Stimulated activated naive CD4-positive, alpha-beta T cell treated with Interleukin-2 at 50 U/mL for 16 hours (primary cell): ENCODE measurements at regions not wholly inside any gene's neighbourhood (a gene's known extent, or its start where the extent isn't known, plus 50 kb on each side); places are given as distances from the start of the nearest gene placed in this dataset.

Experiments
- DNase-seq: peaks from one replicate; lab custom pipeline; 2025; lab: John Stamatoyannopoulos, UW

DNA sequence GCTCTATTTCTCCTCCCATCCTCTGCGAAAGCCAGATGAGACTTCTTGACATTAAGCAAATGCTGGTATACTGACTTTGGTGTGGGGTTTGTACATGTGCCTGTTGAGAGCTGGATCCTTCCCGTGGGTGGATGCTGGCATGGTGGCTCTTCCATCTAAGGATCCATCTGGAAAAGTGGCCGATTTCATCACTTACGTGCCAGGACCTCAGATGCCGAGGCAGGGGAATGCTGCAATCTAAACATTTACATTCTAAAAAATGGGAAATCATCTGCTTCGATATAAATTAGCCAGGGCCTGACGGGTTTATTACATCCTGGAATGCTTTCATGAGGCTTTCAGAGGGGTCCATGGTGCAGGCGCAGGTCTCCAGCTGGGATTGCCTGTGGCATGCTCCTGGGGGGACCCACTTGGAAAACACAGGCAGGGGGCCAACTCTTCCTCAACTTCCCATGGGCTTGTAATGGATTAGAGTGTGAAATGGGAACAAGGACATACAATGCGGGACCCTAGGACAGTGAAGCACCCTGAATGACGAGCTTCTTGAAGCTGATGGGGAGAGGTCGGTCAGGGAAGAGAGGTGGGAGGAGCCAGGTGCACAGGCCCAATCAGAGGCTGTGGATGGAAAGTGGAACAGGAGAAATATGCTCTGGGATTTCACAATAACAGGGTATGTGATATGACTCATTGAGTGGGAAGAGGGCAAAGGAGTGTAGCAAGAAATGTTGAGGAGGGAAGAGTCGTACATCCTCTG lies 105.5 kb upstream of the PITX1 start:
- no peak for DNase-seq

DNA sequence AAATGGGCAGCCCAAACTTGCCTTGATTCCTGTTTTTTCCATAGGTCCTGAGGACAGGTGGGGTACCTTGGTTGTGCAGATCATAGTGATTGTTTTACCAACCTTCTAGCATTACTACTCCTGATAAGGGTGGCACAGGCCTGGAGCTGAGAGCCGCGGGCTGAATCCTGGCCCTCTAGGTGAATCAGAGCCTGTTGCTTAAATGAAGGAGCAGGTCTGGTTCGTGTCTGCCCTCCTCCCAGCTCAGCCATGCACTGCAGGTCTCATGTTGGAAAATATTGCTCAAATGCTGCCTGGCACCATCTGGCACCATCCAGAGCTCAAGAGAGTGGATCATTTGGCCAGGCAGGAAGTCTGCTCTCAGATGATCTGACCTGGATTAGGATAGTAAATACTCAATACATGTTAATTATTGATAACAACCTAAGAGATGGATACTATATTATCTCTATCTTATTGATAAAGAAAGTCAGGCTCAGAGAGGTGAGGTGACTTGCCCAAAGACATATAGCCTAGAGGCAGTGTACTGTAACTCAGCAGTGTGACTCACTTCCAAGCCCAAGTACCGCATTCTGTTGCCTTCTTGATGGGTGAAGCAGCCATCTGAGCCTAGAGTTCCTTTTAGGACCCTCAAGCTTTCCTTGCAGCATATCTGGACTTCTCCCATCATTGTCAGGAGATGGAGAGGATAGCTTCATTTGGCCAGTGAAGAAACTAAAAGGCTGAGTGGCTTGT lies 104.3 kb upstream of the PITX1 start:
- DNase-seq = no peak

DNA sequence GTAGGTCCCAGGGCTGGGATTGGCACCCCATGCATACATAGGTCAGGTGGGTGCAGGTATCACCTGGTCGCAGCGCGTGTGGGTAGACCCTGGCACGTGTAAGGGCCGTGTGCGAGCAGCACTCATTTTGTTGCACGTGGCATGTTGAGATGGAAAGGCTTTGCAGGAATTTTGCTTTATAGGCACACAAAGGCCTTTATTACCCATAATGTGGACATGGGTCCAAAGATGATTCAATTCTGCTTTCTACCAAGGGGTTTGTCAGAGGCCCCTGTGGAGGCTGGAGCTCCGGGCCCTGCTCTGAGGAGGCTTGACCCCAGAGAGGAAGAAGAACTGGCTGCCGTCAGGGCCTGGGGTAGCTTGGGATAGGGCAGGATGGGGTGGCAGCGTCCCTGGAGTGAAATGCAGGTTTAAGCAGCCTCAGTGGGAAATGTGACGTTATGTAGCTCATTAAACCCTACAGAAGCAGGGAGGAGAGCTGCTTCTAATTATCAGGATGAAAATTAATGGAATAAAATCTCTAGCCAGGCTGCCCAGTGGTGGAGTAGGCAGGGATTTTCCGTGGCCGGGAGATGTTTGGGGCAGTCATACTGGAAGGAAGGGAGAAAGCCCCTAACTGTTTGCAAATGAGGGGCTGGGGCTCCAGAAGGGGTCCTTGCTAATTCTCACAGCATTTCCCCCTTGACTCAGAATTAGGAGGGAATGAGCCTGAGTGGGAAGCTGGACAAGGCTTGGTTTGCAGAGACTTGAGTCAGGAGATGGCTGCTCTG lies 103.3 kb upstream of the PITX1 start:
- DNase-seq = no peak

DNA sequence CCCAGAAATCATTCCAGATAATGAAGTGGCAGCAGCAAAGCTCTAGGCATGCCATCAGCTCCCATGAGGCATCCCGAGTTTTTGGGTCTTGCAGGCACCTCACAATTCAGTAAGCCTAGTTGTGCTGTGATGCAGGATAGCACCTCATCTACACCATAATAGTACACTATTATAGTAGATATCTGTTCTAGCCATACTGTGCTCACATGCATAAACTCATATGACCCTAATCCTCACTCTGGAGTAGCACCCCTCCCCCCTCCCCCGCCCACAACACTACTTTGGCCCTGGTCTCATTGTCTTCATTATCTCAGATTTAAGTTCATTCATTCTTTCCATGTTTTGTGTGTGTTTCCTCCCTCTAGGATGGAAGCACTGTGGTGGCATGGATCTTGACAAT lies 102.5 kb upstream of the PITX1 start:
- DNase-seq = no peak

DNA sequence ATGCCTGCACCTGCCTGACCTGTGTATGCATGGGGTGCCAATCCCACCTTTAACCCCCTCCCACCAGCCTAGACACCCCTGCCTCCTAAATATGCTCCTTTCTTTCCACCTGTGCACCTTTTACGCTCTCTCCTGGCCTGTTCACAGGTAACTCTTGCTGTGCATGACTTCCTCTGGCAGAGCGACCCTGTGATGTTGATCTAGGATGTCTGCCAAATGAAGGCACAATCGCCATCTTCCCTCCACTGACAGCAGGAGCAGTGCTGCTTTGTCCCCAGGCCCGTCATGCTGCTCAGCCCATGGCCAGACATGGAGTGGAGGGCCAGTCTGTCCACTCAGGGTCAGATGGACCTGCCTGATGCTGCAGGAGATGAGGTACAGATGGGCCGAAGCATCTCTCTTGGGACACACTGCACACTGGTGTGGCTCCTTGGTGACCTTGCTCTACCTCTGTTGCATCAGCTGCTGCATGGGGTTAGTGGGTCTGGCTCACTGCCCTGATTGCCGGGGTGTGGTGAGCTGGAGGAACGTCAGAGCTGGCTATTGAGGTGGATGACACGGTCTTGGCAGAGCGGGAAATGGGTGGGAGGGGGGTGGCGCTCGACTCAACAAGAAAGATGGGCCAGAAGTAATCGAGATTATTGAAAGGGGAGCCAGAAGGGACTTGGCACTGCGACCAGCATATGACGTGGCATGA lies 101.7 kb upstream of the PITX1 start:
- DNase-seq = no peak

DNA sequence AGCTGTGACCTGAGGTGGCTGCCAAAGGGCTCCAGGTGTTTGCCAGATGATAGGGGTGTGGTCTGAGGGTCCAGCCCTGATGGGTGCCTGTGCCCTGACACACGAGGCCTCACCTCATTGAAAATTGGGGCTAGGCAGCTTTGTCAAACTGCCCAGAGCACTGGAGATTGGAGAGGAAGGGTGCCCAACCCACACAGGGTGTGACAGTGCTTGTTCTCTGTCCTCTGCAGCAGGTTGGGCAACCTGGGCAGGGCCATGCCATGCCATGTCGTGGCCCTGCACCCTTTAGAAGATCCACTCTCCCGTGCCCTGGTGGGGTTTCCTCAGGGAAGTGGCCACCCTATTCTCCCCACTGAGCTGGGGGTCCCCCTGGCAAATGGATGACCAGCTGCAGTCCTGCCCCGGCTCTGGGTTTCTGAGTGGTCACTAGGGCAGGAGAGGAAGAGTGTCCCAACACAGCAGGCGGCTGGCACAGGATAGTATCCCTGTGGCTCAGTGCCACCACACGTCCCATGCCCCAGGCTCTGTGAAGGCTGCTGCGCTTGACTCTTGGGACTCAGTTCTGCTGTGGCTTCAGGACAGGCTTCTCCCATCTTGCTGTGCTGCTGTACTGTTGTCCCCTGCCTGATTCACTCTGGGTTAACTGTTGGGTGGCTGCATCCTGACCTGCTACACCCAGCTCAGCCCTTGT lies 100.8 kb upstream of the PITX1 start:
- no peak for DNase-seq

DNA sequence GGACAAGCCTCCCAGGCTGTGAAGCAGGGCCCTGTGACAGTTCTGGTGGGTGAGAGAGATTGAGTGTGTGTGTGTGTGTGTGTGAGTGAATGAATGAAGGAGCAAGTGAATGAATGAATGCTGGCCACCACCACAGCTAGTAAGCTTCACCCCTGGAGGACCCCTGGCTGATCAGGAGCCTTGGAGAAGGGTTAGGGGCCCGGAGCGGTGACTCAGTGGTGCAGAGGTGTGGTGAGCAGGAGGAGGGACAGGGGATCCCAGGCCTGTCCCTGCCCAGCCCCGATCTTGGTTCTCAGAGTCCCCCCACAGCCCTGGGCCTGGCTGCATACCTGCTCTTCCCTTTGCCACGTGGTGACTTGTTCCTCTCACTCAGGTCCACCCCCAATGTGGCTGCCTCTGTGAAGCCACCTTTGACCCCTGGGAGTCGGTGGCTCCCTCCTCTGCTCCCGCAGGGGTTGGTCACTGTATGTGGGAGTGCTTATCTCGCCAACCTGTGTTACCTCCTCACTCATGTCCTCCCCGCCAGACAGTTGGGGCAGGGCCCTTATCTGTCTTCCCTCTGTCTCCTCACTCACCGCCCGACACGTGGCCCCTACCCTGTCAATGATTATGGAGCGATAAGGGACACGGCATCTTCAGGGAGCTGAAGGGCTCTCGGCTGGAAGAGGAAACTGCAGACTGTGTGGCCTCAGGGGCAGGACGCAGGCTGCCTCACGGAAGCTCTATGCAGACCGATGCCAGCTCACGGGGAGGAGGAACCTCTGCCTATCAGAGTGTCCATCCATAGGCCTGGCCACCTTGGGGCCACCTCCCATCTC lies 99.9 kb upstream of the PITX1 start:
- DNase-seq = no peak

DNA sequence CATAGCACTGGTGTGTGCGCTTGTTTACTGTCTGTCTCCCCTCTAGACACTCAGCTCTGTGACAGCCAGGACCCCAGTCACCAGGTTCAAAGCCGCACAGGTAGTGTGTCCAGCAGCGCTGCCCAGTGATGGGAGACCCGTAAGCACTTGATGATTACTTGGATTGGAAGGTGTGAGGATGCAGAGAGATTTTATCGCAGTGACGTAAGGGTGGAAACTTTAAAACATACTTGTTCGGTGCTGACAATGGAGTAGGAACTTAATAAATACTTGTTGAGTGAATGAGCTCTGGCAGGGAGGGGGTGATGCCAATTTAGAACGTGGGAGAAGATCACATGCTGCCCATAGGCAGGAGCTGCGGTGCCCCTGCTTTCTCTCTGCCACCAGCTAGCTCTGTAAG lies 99.2 kb upstream of the PITX1 start:
- no peak for DNase-seq

DNA sequence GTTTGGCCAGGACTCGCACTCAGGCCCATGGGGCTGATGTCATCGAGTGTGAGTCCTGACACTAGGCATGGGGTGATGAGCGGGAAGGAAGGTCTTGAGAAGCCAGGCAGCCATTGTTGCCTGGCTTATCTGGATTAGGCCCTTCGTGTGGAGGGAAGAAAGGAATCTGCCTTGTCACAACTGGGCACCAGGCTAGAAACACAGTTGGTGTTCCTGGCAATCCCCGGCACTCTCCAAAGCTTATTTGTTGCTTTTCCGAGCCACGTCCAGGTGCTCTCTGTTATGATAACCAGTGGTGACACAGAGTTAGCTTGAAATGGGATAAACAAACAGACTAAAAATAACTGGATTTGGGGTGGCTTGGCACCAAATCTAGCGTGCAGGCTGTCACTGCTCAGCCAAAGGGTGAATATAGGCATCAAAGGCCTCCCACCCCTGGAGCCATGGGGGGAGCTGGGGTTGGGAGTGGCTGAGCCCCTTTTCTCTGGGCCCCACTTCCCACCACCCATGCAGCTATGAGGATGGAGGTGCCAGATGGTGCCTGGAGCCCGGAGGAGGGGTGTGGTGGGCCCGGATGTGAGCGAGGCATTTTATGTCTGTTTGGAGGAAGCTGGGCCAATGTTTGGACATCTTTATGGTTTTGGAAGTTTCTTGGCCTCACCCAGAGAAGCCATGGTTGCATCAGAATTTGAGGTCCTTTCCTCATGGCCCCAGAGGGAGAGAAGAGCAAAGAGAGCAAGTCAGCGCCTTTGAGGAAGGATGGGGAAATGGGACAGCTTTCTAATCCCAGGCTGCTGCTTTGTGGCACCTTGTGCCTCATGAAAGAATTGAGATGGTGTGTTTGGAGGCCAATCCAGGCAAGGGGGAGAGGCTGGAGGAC lies 98.0 kb upstream of the PITX1 start:
- DNase-seq = no peak

DNA sequence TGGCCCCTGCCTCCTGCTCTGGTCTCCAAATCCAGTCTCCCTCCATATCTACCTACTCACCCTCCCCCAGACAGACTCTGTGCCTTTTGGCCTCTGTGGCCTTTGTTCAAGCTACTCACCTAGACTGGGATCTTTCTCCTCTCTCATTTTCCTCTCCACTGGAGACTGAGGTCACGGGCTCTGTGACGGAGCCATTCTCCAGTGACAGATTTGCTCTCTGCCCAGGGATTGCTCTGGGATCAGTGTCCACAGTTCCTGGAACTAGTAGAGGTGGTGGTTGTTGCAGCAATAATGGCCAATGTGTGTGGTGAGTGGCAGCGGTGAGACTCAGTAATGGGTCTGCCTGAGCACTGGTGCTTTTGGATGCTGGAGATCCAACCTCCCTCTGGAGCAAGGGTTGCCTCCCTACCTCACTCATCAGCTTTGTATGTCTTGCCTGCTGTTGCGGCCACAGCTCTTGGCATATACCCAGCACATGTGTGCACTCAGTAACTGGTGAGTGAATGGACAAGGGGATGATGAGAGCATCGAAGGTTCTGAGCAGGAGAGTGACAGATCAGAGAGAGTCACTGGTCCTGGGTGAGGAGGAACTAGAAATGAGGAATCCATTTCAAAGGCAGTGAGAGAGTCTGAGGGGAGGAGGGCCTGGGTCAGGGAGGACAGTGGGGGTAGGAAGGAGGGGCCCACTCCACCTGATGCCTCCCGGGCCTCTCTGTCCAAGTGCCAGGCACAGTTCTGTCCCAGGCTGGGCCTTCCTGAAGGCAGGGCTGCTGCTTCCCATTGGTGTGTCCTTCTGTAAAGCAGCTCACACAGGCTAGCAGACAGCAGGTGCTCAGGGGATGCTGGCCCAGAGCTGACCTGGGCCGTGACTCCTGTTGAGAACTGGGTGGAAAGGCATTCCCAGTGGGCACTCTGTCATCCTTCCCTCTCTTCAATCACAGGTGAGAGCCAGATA lies 96.5 kb upstream of the PITX1 start:
- DNase-seq = no peak

DNA sequence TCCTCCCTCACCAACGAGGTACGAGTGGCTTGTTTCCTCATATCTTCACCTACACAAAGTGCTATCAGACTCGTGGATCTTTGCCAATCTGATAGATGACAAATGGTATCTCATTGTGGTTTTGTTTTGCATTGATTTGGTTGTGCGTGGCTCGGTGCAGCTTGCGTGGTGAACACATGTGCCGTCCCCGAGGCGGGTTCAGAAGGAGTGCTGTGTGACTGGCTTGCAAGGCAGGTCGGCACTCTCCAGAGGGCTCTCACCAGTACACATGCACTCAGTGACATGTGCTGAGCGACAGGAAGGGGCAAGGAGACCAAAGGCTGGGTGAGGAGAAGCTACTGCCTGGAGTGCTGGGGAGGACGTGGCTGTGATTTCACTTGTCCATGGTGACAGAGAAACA lies 95.3 kb upstream of the PITX1 start:
- no peak for DNase-seq

DNA sequence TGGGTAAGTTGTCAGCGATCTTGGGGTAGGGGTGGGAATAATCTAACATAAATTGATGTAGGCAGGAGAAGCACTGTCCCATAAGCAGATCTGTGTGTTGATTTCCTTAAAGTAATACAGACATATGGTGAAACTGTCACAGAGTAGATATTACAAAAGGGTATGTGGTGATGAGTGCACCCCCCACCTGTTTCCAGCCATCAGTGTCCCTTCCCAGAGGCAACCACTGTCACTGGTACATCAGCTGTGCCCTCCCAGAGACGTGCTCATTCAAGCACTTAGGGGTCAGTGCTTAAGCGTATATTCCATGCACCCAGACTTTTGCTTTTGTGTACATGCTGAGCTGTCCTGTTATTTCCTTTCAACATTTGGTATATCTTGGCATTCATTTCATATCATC lies 94.3 kb upstream of the PITX1 start:
- no peak for DNase-seq

DNA sequence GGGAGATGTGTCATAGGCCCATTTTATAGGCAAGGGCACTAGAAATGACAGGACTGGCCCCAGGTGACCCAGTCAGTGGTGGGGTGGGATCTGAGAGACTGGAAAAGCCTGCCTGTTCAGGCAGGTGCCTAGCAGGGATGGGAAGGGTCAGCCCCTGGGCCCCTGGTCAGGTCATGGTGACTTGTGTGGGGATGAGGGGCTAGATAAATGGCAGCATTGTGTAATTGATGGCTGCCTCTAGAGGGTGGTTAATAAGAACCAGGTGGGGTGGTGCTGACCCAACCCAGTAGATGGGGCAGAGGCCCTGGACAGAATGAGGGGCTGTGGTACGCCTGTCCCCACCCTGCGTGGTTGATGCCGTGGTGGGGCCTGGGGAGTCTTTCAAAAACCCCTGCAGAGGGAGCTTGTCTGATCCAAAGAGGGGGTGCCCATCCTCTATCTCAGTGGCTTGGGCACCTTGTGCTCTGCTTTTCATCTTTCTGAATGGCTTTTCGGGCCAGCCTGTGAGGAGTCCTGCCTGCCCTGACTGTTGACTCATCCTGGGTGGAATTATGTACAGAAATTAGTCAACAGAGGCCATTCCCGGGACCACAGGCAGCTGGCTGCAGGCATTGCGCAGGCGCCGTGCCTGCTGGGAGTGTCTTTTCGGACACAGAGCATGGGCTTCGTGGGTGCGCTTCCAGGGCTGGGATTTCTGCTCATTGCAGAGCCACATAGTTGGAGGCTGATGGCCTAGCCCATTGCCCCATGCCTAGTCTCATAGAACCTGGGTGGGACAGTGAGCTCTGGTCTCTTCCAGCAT lies 93.6 kb upstream of the PITX1 start:
- DNase-seq = no peak

DNA sequence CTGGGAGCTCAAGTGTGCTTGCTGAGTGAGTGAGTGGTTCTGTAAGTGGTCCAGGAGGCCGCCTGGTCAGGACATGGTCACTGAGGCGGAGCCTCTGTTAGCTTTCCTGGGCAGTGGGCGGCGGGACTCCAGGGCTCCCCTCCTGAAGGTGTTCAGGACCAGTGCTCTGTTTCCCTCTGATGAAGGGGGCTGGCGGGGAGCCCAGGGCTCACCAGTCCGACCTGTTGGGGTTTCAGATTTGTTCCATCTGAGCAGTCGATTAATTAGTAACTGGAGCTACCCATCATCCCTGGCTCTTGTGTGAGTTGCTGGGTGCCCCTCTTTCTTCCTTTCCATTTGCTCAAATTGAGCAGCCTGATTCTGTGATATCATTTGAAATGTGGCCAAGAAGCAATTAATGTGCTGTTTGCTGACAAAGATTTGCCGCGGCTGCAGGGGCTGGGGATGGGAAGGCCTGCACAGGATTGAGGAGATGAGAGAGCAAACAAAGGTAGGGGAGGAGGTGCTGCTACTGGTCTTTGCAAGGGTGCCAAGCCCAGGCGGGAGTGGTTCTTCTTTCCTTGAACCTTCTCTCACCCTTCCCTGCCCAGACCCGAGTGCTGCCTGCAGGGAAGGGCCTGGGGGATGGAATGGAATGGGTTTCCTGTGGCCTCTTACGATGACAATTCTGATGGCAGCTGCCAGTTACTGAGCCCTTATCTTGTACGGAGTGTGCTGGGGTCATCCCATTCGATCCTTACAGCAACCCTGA lies 92.8 kb upstream of the PITX1 start:
- no peak for DNase-seq

DNA sequence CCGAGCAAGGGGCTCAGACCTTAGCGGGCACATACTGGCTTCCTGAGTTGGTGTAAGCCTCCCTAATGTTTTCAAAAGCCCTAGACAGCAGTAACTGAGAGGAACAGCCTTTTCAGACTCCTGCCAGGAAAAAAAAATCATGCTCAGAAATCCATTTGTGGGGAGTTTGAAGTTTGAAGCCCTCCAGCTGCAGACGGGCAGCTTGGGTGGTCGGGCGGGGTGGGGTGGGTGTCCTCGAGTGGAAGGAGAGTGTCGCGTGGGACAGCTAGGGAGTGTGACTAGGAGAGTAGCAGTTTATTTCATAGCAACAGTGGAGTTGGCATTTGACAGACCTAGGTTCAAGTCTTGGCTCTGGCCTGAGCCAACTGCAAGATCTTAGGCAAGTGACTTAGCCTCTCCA lies 90.7 kb upstream of the PITX1 start:
- DNase-seq = no peak

DNA sequence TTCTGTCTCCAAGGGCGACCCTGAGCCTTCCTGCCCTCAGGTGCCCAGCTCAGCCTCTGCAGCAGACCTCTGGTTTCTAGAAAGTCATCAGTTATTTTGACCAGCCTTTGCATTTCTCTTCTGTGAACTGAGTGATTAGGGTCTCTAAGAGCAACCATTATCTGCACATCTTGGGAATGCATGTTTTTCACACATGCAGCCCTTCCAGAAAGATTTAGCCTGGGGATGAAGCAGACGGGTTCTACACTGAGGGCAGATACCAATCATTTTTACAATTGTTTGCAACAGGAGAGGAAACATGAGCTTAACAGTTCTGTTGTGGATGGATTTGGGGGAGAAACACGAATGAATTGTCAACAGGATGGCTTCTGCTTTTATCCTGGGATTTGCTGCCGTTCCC lies 90.1 kb upstream of the PITX1 start:
- DNase-seq = no peak

DNA sequence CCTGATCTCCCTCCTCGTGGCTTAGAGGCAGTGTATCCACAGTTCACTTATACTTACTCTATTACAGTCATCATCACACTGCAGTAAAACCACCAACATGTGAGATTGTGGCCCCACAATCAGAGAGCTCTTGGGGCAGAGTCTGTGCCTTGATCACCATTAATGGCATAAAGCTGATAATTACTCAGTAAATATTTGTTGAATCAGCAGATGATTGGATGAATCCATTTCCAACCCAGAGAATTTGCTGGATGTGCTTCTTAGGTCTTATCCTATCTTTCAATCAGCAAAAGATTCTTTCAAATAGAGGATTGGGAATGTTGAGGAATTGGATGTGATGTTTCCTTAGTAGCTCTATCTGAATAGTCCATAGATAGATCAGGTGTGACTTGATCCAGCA lies 88.8 kb upstream of the PITX1 start:
- DNase-seq = no peak
